ENCODE measurements at regions not wholly inside any gene's neighbourhood (a gene's known extent, or its start where the extent isn't known, plus 50 kb on each side); places are given as distances from the start of the nearest gene placed in this dataset.
"Not testable (repeated sequence)": the region's sequence is repeated elsewhere in the genome, so short reads cannot be mapped to it uniquely, and the experiment has no call there.

DNA sequence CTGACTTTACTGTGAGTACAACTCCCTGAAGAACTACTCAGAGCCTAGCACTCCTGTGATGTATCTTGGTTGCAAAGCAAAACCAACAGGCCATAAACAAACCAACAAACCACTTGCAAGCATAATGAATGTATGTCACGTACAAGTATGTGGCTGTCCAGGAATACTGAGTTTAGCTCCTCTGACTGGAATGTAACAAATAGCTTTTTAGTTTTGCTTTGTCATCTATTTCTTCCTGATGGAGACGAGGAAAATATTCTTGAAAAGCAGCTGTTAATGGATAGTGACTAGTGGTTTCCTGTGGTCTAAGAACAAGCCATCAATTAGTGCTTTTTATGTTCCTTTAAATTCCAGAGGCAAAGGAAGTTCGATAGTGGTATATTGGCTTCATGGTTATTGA is 101.9 kb upstream of the LY86 start:
- ChIA-PET POLR2A (no interaction called here), CTCF (no interaction called here)
- TF ChIP-seq CTBP1 (IDR thresholded peaks at IDR 0.05; ENCODE audit: borderline replicate concordance) (no peak), ZNF384 (IDR thresholded peaks at IDR 0.05) (no peak), LEF1 (IDR thresholded peaks at IDR 0.05; ENCODE audit: borderline replicate concordance) (no peak), ELF4 (IDR thresholded peaks at IDR 0.05) (no peak), TARDBP (IDR thresholded peaks at IDR 0.05) (no peak)
- no peak for DNase-seq (ENCODE audit: extremely low spot score)

DNA sequence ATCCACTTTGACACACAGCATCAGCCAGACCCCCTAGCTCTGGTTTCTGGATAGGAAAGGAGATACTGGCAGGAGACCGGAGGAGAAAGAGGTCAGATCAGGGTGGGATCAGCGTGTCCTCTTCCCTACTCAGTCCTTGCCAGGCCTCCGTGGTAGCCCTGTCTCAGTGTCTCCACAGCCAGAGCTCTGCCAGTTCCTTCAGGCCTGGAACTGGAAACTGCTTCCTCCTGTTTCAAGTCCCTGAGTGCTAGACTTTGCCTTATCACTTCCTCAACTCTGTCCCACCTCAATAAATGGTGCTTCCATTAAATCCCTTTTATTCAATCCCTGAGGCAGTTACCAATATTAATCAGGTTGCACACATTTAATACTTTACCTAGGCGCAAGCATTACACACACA is 96.8 kb upstream of the LY86 start:
- DNase-seq (ENCODE audit: extremely low spot score), result no peak
- POLR2A ChIA-PET, result no interaction called here
- CTCF ChIA-PET, result no interaction called here
- TF ChIP-seq SUZ12 (IDR thresholded peaks at IDR 0.05), result no peak
- no peak for TF ChIP-seq LEF1 (IDR thresholded peaks at IDR 0.05; ENCODE audit: borderline replicate concordance)
- no peak for TF ChIP-seq HDGF (IDR thresholded peaks at IDR 0.05; ENCODE audit: borderline replicate concordance)
- no peak for TF ChIP-seq NFRKB (IDR thresholded peaks at IDR 0.05)
- TF ChIP-seq SP1 (IDR thresholded peaks at IDR 0.05), result no peak
- TF ChIP-seq FOXA1 (IDR thresholded peaks at IDR 0.05), result no peak
- TF ChIP-seq, protein P1, sequence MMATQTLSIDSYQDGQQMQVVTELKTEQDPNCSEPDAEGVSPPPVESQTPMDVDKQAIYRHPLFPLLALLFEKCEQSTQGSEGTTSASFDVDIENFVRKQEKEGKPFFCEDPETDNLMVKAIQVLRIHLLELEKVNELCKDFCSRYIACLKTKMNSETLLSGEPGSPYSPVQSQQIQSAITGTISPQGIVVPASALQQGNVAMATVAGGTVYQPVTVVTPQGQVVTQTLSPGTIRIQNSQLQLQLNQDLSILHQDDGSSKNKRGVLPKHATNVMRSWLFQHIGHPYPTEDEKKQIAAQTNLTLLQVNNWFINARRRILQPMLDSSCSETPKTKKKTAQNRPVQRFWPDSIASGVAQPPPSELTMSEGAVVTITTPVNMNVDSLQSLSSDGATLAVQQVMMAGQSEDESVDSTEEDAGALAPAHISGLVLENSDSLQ (IDR thresholded peaks at IDR 0.05), result no peak

DNA sequence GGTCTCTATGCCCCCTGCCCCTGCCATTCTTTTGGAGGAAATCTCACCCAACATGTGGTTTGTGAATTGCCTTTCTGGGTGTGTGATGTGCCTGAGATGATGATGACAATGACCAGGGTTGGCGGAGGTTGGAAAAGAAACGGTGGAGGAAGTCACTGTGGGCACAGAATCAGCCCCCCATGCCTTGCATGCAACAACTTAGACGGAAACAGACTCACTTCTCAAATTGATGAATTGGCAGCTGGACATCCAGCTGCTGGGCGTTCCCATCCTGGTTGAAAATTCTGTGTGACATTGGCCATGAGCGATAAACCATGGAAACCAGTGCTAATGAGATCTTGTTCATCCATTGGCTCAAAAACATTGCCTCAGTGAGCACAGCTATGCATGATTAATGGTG is 95.8 kb upstream of the LY86 start:
- TF ChIP-seq ARNT (IDR thresholded peaks at IDR 0.05), result no peak
- no peak for TF ChIP-seq CTBP1 (IDR thresholded peaks at IDR 0.05; ENCODE audit: borderline replicate concordance)
- TF ChIP-seq FOXK2 (IDR thresholded peaks at IDR 0.05), result no peak
- TF ChIP-seq NFRKB (IDR thresholded peaks at IDR 0.05), result no peak
- no peak for TF ChIP-seq FOXA1 (IDR thresholded peaks at IDR 0.05)
- no peak for TF ChIP-seq ZNF384 (IDR thresholded peaks at IDR 0.05)
- no peak for TF ChIP-seq HDGF (IDR thresholded peaks at IDR 0.05; ENCODE audit: borderline replicate concordance)
- ChIA-PET CTCF (no interaction called here), POLR2A (no interaction called here)
- no peak for DNase-seq (ENCODE audit: extremely low spot score)

- POLR2A ChIA-PET; DNase-seq (ENCODE audit: extremely low spot score): not testable (repeated sequence)
- CTCF ChIA-PET, result interaction anchor here (1.0 kb wide), 1 partner anchor 499 kb away, joined by 4 read pairs; no protein-coding TSS in a partner anchor
These were observed 94.4 kb upstream of the LY86 start for GRCh38 chr6:6494139-6494538.

- ChIA-PET POLR2A (no interaction called here), CTCF (interaction anchor here (0.7 to 1.0 kb wide), 2 partner anchors 9 to 500 kb away, joined by 4 to 5 read pairs; no protein-coding TSS in a partner anchor)
- TF ChIP-seq CTBP1 (IDR thresholded peaks at IDR 0.05; ENCODE audit: borderline replicate concordance) (no peak), NFRKB (IDR thresholded peaks at IDR 0.05) (no peak), ZNF384 (IDR thresholded peaks at IDR 0.05) (no peak), ARNT (IDR thresholded peaks at IDR 0.05) (no peak), SUZ12 (IDR thresholded peaks at IDR 0.05) (no peak), FOXK2 (IDR thresholded peaks at IDR 0.05) (no peak), L3MBTL2 (conservative IDR thresholded peaks at IDR 0.05) (no peak), ELF4 (IDR thresholded peaks at IDR 0.05) (no peak), FOXM1 (IDR thresholded peaks at IDR 0.05; ENCODE audit: borderline replicate concordance) (no peak), LEF1 (IDR thresholded peaks at IDR 0.05; ENCODE audit: borderline replicate concordance) (no peak), SP1 (IDR thresholded peaks at IDR 0.05) (no peak), BHLHE40 (IDR thresholded peaks at IDR 0.05; ENCODE audit: borderline replicate concordance) (no peak)
- TF ChIP-seq, protein P1 (IDR thresholded peaks at IDR 0.05), result no peak
- DNase-seq (ENCODE audit: extremely low spot score), result peak; percentile 51
These were observed 93.8 kb upstream of the LY86 start for GRCh38 chr6:6494677-6495076.

- no peak for TF ChIP-seq CTBP1 (IDR thresholded peaks at IDR 0.05; ENCODE audit: borderline replicate concordance)
- DNase-seq (ENCODE audit: extremely low spot score), result no peak
- CTCF ChIA-PET, result interaction anchor here (0.6 to 1.3 kb wide), 2 partner anchors 439 to 827 kb away, joined by 3 to 10 read pairs; no protein-coding TSS in a partner anchor
- POLR2A ChIA-PET, result no interaction called here
These were observed 92.7 kb upstream of the LY86 start for GRCh38 chr6:6495851-6496250.

GRCh38 chr6:6497541-6497940 is 91.0 kb upstream of the LY86 start:
- TF ChIP-seq HDGF (IDR thresholded peaks at IDR 0.05; ENCODE audit: borderline replicate concordance) (no peak), FOXK2 (IDR thresholded peaks at IDR 0.05) (no peak), ELF4 (IDR thresholded peaks at IDR 0.05) (no peak), CTBP1 (IDR thresholded peaks at IDR 0.05; ENCODE audit: borderline replicate concordance) (no peak), BHLHE40 (IDR thresholded peaks at IDR 0.05; ENCODE audit: borderline replicate concordance) (no peak), SP1 (IDR thresholded peaks at IDR 0.05) (no peak), FOXA1 (IDR thresholded peaks at IDR 0.05) (no peak), NFRKB (IDR thresholded peaks at IDR 0.05) (no peak)
- TF ChIP-seq, protein P1 (IDR thresholded peaks at IDR 0.05), result no peak
- ChIA-PET CTCF (no interaction called here), POLR2A (no interaction called here)
- DNase-seq (ENCODE audit: extremely low spot score), result no peak

DNA sequence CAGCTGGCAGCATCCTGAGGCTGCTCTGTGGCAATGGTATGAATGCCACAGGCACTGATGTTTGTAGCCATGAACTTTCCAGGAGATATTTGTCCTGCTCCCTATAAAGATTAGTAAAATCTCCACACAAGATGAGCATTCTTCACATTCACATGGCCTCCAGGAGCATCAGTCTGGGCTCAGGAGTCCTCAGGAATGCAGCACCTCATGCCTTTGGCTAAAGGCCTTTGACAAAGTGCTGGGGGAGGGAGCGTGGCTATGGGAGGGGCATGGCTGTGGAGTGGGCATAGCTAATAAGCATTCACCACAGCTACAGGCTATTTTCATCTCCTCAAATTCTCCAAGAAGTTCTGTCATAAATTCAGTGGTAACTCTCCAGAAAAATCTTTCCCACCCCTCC is 90.5 kb upstream of the LY86 start:
- TF ChIP-seq ELF4 (IDR thresholded peaks at IDR 0.05) (no peak), NFRKB (IDR thresholded peaks at IDR 0.05) (no peak), SP1 (IDR thresholded peaks at IDR 0.05) (no peak), FOXK2 (IDR thresholded peaks at IDR 0.05) (no peak), L3MBTL2 (conservative IDR thresholded peaks at IDR 0.05) (no peak)
- POLR2A ChIA-PET, result no interaction called here

More for the DNA sequence above, 90.5 kb upstream of the LY86 start:
- CTCF ChIA-PET, result no interaction called here
- no peak for DNase-seq (ENCODE audit: extremely low spot score)
